ENCODE measurements at regions not wholly inside any gene's neighbourhood (a gene's known extent, or its start where the extent isn't known, plus 50 kb on each side); places are given as distances from the start of the nearest gene placed in this dataset.

GRCh38 chr4:86531440-86531839 lies 62.7 kb upstream of the PTPN13 start:
- Histone ChIP-seq H3K27me3 (replicated peaks; ENCODE audit: control insufficient read depth, insufficient read depth, low read length) (no peaks in the 10 kb centered on the region), H3K4me3 (replicated peaks; ENCODE audit: low read depth, low read length) (no peak overlapping the region), H3K36me3 (ENCODE audit: control insufficient read depth, insufficient read depth, low read length) (no peaks in the 10 kb centered on the region)
- no peak for TF ChIP-seq CTCF (IDR thresholded peaks at IDR 0.05; ENCODE audit: insufficient read depth, low read length, poor library complexity, severe bottlenecking)
- DNase-seq (ENCODE audit: extremely low read depth, insufficient read length) = no peak

- TF ChIP-seq CTCF (IDR thresholded peaks at IDR 0.05; ENCODE audit: insufficient read depth, low read length, poor library complexity, severe bottlenecking) = no peak
- no peak for DNase-seq (ENCODE audit: extremely low read depth, insufficient read length)
- no peaks in the 10 kb centered on the region for H3K36me3 ChIP-seq (ENCODE audit: control insufficient read depth, insufficient read depth, low read length)
- no peak overlapping the region for H3K4me3 ChIP-seq (replicated peaks; ENCODE audit: low read depth, low read length)
- no peaks in the 10 kb centered on the region for H3K27me3 ChIP-seq (replicated peaks; ENCODE audit: control insufficient read depth, insufficient read depth, low read length)
These were observed 61.3 kb upstream of the PTPN13 start for GRCh38 chr4:86532851-86533250.

- no peak for TF ChIP-seq CTCF (IDR thresholded peaks at IDR 0.05; ENCODE audit: insufficient read depth, low read length, poor library complexity, severe bottlenecking)
- no peaks in the 10 kb centered on the region for H3K27me3 ChIP-seq (replicated peaks; ENCODE audit: control insufficient read depth, insufficient read depth, low read length)
These were observed 58.0 kb upstream of the PTPN13 start for GRCh38 chr4:86536151-86536550.

GRCh38 chr4:86542319-86543027 lies 51.6 kb upstream of the PTPN13 start:
- no peaks in the 10 kb centered on the region for H3K36me3 ChIP-seq (ENCODE audit: control insufficient read depth, insufficient read depth, low read length)
- H3K27me3 ChIP-seq (replicated peaks; ENCODE audit: control insufficient read depth, insufficient read depth, low read length) = no peaks in the 10 kb centered on the region
- TF ChIP-seq CTCF (IDR thresholded peaks at IDR 0.05; ENCODE audit: insufficient read depth, low read length, poor library complexity, severe bottlenecking) = no peak
- H3K4me3 ChIP-seq (replicated peaks; ENCODE audit: low read depth, low read length) = no peak overlapping the region
- no peak for DNase-seq (ENCODE audit: extremely low read depth, insufficient read length)

More at GRCh38 chr4:86536151-86536550, 58.0 kb upstream of the PTPN13 start:
- Histone ChIP-seq H3K4me3 (replicated peaks; ENCODE audit: low read depth, low read length) (no peak overlapping the region), H3K36me3 (ENCODE audit: control insufficient read depth, insufficient read depth, low read length) (no peaks in the 10 kb centered on the region)
- no peak for DNase-seq (ENCODE audit: extremely low read depth, insufficient read length)

GRCh38 chr4:86543080-86543479 lies 51.0 kb upstream of the PTPN13 start:
- H3K27me3 ChIP-seq (replicated peaks; ENCODE audit: control insufficient read depth, insufficient read depth, low read length) = no peaks in the 10 kb centered on the region
- TF ChIP-seq CTCF (IDR thresholded peaks at IDR 0.05; ENCODE audit: insufficient read depth, low read length, poor library complexity, severe bottlenecking) = no peak
- no peak for DNase-seq (ENCODE audit: extremely low read depth, insufficient read length)
- no peak overlapping the region for H3K4me3 ChIP-seq (replicated peaks; ENCODE audit: low read depth, low read length)
- no peaks in the 10 kb centered on the region for H3K36me3 ChIP-seq (ENCODE audit: control insufficient read depth, insufficient read depth, low read length)

Data from GM06990 (cell line).